HFFc6 (cell line): ENCODE measurements at regions not wholly inside any gene's neighbourhood (a gene's known extent, or its start where the extent isn't known, plus 50 kb on each side); places are given as distances from the start of the nearest gene placed in this dataset.

Experiments
- DNase-seq: peaks from one replicate; pipeline ENCODE4 v3.0.0-alpha.2; 2018
- H3K27ac Mint-ChIP-seq: 2 replicates; pipeline ENCODE4 v1.8.0; 2020; ENCODE audit warnings: mild to moderate bottlenecking, mixed read lengths
- H3K27me3 Mint-ChIP-seq: 2 replicates; pipeline ENCODE4 v1.8.0; 2021; ENCODE audit warnings: mild to moderate bottlenecking, moderate library complexity, mixed read lengths; ENCODE audit not compliant: insufficient read depth
- H3K36me3 Mint-ChIP-seq: 2 replicates; pipeline ENCODE4 v1.8.0; 2021; ENCODE audit warnings: low read depth, mixed read lengths
- H3K4me1 Mint-ChIP-seq: 2 replicates; pipeline ENCODE4 v1.8.0; 2020; ENCODE audit warnings: low read depth, mixed read lengths
- H3K4me3 Mint-ChIP-seq: 2 replicates; pipeline ENCODE4 v1.8.0; 2020; ENCODE audit warnings: mild to moderate bottlenecking, moderate library complexity, mixed read lengths
- H3K9me3 Mint-ChIP-seq: 2 replicates; pipeline ENCODE4 v1.8.0; 2020; ENCODE audit warnings: mild to moderate bottlenecking, mixed read lengths
- TF ChIP-seq, protein P1 (sequence below): fragments of 200-600 bp; sonication (generic); IDR thresholded peaks from 2 replicates; pipeline ENCODE4 v1.5.0; 2021; ENCODE audit warnings: antibody characterized with exemption, mild to moderate bottlenecking

DNA sequence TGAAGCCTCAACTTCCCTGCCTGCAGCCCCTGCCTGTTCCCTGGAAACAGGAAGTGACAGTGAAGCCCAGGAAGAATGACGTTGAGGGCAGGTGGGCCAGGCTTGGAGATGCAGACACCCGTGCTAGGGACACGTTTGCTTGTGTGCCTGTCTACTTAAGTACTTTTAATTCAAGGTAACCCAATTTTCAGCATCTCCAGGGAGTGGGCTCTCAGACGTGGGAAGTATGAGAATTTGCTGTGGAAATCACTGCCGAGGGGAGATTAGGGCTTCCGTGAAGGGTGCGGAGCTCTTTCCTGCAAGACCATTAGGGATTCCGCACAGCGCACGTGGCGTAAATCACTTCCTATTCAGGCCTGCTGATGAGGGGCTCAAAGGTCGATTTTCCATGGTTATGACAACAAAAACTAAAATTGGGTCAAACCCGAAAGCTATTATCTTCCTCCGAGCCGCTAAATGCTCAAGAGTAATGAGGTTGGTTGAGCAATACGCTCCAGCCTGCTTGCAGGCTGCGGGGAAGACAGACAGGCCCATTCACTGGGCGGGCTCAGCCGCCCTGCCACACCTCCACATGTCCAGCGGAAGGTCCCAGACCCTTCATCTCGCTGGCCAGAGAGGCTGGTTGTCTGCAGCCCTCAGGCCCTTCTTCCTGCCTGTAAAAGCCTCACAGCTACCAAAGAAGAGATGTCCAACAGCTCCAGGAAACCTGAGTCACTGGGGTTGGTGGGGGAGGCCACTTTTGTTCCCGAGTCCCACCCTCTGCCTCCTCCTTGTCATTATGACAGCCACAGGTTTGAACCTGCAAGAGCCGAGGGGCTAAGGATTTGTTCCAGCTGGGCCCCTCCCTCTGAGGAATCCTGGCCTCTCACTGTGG, 109.9 kb downstream of the RBFOX3 start:
- Mint-ChIP-seq H3K27me3 (peaks cover 10% of the 10 kb centered on the region), H3K9me3 (peaks cover 42% of the 10 kb centered on the region), H3K27ac (no peak overlapping the region), H3K4me3 (no peak overlapping the region), H3K4me1 (no peaks in the 10 kb centered on the region), H3K36me3 (no peaks in the 10 kb centered on the region)
- no peak for DNase-seq
- TF ChIP-seq, protein P1, sequence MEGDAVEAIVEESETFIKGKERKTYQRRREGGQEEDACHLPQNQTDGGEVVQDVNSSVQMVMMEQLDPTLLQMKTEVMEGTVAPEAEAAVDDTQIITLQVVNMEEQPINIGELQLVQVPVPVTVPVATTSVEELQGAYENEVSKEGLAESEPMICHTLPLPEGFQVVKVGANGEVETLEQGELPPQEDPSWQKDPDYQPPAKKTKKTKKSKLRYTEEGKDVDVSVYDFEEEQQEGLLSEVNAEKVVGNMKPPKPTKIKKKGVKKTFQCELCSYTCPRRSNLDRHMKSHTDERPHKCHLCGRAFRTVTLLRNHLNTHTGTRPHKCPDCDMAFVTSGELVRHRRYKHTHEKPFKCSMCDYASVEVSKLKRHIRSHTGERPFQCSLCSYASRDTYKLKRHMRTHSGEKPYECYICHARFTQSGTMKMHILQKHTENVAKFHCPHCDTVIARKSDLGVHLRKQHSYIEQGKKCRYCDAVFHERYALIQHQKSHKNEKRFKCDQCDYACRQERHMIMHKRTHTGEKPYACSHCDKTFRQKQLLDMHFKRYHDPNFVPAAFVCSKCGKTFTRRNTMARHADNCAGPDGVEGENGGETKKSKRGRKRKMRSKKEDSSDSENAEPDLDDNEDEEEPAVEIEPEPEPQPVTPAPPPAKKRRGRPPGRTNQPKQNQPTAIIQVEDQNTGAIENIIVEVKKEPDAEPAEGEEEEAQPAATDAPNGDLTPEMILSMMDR = no peak

DNA sequence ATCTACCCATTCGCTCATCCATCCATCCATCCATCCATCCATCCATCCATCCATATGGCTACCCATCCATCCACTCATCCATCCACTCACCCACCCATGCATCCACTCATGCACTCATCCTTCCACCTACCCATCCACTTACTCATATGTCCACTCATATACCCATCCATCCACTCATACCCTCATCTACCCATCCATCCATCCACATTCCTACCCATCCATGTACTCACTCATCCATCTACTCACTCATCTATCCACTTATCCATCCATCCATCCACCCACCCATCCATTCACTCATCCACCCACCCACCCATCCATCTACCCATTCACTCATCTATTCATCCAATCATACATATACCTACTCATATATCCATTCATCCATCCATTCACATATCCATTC, 112.0 kb downstream of the RBFOX3 start:
- no peaks in the 10 kb centered on the region for H3K36me3 Mint-ChIP-seq
- no peak overlapping the region for H3K4me3 Mint-ChIP-seq
- no peak overlapping the region for H3K27ac Mint-ChIP-seq
- TF ChIP-seq, protein P1 = no peak
- H3K4me1 Mint-ChIP-seq = no peaks in the 10 kb centered on the region
- peaks cover 33% of the 10 kb centered on the region for H3K9me3 Mint-ChIP-seq
- peaks cover 8% of the 10 kb centered on the region for H3K27me3 Mint-ChIP-seq
- no peak for DNase-seq

DNA sequence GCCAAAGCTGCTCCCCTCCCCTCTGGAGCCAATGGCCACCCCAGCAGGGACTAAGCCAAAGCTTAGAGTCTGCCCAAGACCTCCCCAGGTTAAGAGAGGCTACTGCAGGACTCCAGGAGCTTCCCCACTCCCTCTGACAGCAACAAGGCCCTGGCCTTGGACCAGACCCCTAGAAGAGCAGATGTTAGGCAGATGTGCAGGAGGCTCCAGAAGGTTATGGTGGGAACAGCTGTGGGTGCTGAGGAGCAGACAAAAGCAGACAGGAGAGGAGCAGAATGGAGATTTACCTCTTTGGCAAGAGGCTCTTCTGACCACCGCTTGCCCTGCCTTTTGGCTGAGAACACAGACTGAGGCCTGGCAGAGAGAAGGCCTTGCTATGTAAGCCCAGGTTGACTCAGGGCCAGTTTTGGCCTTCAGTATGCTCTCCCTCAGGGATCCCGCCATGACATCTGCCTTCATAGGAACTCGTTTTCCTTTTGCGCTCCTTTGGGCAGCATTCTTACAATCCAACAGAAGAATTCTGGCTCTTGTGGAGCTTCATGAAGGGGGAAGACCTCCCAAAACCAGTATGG, 113.0 kb downstream of the RBFOX3 start:
- H3K9me3 Mint-ChIP-seq = peaks cover 43% of the 10 kb centered on the region
- H3K4me3 Mint-ChIP-seq = no peak overlapping the region
- no peak for DNase-seq
- H3K27me3 Mint-ChIP-seq = peaks cover 7% of the 10 kb centered on the region
- H3K36me3 Mint-ChIP-seq = peaks cover 4% of the 10 kb centered on the region
- TF ChIP-seq, protein P1 = no peak
- no peak overlapping the region for H3K27ac Mint-ChIP-seq
- H3K4me1 Mint-ChIP-seq = no peaks in the 10 kb centered on the region

DNA sequence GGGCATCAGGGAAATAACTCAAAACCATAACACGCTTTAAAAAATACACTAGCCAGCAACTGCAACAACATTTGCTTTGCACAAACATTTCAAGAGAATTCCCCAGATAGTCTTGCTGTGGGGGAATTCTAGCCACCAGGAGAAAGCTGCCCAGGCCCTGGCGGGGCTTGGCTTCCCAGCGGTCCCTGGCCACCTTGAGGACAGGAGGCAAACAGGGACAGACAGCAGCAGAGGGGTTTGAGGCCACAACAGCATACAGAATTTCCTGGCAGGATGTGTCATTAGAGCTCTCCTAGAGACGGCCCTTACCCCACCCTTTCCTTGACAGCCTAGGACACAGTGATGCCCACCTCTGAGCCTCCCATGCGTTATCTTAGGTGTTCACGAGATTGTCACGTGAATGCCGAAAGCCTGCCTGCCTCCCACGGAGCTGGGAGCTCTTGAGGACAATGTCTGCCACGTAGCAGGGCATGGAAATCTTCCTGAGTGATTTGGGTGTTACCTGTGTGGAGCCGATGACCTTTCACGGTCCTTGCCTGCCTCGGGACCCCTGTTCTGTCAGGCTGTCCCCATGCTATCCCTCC, 114.3 kb downstream of the RBFOX3 start:
- no peak overlapping the region for H3K4me3 Mint-ChIP-seq

DNA sequence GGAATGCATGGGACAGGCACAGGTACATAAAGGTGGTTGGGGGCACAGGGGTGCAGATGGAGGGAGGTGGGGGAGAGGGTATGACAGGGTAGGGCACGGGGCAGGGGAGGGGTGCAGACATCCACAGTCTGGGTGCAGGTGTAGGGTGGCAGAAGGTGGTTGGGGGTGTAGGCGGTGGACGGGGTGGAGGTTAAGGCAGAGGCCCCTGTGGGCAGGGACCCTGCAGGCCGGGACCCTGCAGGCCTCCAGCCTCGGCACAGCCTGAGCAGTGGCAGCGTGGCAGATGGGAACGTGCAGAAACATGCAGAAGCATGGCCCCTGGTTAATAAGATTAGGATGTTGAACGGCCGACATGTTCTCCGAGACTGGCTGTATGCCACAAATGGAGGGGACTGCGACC, 115.2 kb downstream of the RBFOX3 start:
- no peaks in the 10 kb centered on the region for H3K4me1 Mint-ChIP-seq
- no peak for DNase-seq
- H3K36me3 Mint-ChIP-seq = peaks cover 8% of the 10 kb centered on the region
- H3K27me3 Mint-ChIP-seq = peaks cover 8% of the 10 kb centered on the region
- TF ChIP-seq, protein P1 = no peak
- no peak overlapping the region for H3K27ac Mint-ChIP-seq
- no peak overlapping the region for H3K4me3 Mint-ChIP-seq
- H3K9me3 Mint-ChIP-seq = peaks cover 61% of the 10 kb centered on the region

More for the DNA sequence above, 114.3 kb downstream of the RBFOX3 start:
- peaks cover 8% of the 10 kb centered on the region for H3K27me3 Mint-ChIP-seq
- peaks cover 8% of the 10 kb centered on the region for H3K36me3 Mint-ChIP-seq
- DNase-seq = no peak
- TF ChIP-seq, protein P1 = no peak
- no peak overlapping the region for H3K27ac Mint-ChIP-seq
- no peaks in the 10 kb centered on the region for H3K4me1 Mint-ChIP-seq
- H3K9me3 Mint-ChIP-seq = peaks cover 56% of the 10 kb centered on the region
